GM23338 (cell line): ENCODE measurements at regions not wholly inside any gene's neighbourhood (a gene's known extent, or its start where the extent isn't known, plus 50 kb on each side); places are given as distances from the start of the nearest gene placed in this dataset.
A peak's percentile ranks its signal among the peaks of the same experiment; 100 is the strongest.
"Not testable (repeated sequence)": the region's sequence is repeated elsewhere in the genome, so short reads cannot be mapped to it uniquely, and the experiment has no call there.

ENCODE experiments used
- ATAC-seq: fragments of 200-7000 bp; cut with Tn5 transposase; 3 replicates; pipeline ENCODE4 v1.9.1; 2020
- DNase-seq: peaks from one replicate; pipeline ENCODE4 v3.0.0-alpha.2; 2015; ENCODE audit warnings: low spot score
- H2AFZ ChIP-seq: fragments of 200-600 bp; sonication (generic); 2 replicates; pipeline ENCODE4 v1.8.0; 2016; ENCODE audit warnings: antibody characterized with exemption, mild to moderate bottlenecking, moderate library complexity
- H3F3A ChIP-seq: fragments of 200-600 bp; sonication (generic); replicated peaks from 2 replicates; pipeline ENCODE4 v1.8.0; 2017; ENCODE audit warnings: antibody characterized with exemption, mixed run types, low read depth
- H3K27ac ChIP-seq: fragments of 200-600 bp; sonication (generic); 2 replicates; pipeline ENCODE4 v1.6.1; 2016; ENCODE audit warnings: low read depth
- H3K27me3 ChIP-seq: fragments of 200-600 bp; sonication (generic); 2 replicates; pipeline ENCODE4 v1.8.0; 2016; ENCODE audit warnings: mild to moderate bottlenecking, mixed run types, moderate library complexity; ENCODE audit not compliant: insufficient read depth
- H3K36me3 ChIP-seq: fragments of 200-600 bp; sonication (generic); 2 replicates; pipeline ENCODE4 v1.8.0; 2016; ENCODE audit warnings: mild to moderate bottlenecking; ENCODE audit not compliant: insufficient read depth
- H3K4me1 ChIP-seq: fragments of 200-600 bp; sonication (generic); 2 replicates; pipeline ENCODE4 v1.8.0; 2016; ENCODE audit warnings: mild to moderate bottlenecking, moderate library complexity; ENCODE audit not compliant: insufficient read depth
- H3K4me2 ChIP-seq: fragments of 200-600 bp; sonication (generic); 2 replicates; pipeline ENCODE4 v1.7.1; 2017; ENCODE audit warnings: mixed run types
- H3K4me3 ChIP-seq: fragments of 200-600 bp; sonication (generic); 2 replicates; pipeline ENCODE4 v1.6.1; 2016; ENCODE audit warnings: mixed run types
- H3K79me2 ChIP-seq: fragments of 200-600 bp; sonication (generic); replicated peaks from 2 replicates; pipeline ENCODE4 v1.8.0; 2017; ENCODE audit warnings: mild to moderate bottlenecking; ENCODE audit not compliant: insufficient read depth
- H3K9me2 ChIP-seq: fragments of 200-600 bp; sonication (generic); 2 replicates; pipeline ENCODE4 v1.8.0; 2017; ENCODE audit not compliant: insufficient read depth
- H4K20me1 ChIP-seq: fragments of 200-600 bp; sonication (generic); replicated peaks from 2 replicates; pipeline ENCODE4 v1.8.0; 2017; ENCODE audit warnings: mild to moderate bottlenecking; ENCODE audit not compliant: insufficient read depth
- H3K27ac Mint-ChIP-seq: 2 replicates; pipeline ENCODE4 v1.8.0; 2020; ENCODE audit warnings: inconsistent platforms, mild to moderate bottlenecking, moderate library complexity, mixed read lengths
- H3K27me3 Mint-ChIP-seq: 3 replicates; pipeline ENCODE4 v1.8.0; 2022; ENCODE audit warnings: low read depth, mild to moderate bottlenecking, moderate library complexity, mixed read lengths, inconsistent platforms; ENCODE audit not compliant: insufficient read depth, poor library complexity
- H3K36me3 Mint-ChIP-seq: 3 replicates; pipeline ENCODE4 v1.8.0; 2021; ENCODE audit warnings: low read depth, mild to moderate bottlenecking, inconsistent platforms, moderate library complexity, mixed read lengths
- H3K4me1 Mint-ChIP-seq: 3 replicates; pipeline ENCODE4 v1.8.0; 2020; ENCODE audit warnings: mild to moderate bottlenecking, inconsistent platforms, mixed read lengths
- H3K4me3 Mint-ChIP-seq: 3 replicates; pipeline ENCODE4 v1.8.0; 2021; ENCODE audit warnings: moderate library complexity, mild to moderate bottlenecking, inconsistent platforms, mixed read lengths
- H3K9me3 Mint-ChIP-seq: 3 replicates; pipeline ENCODE4 v1.8.0; 2020; ENCODE audit warnings: moderate library complexity, mild to moderate bottlenecking, inconsistent platforms, mixed read lengths
- CREB1 ChIP-seq: fragments of 250-450 bp; sonication (Bioruptor Pico); IDR thresholded peaks from 2 replicates; pipeline ENCODE4 v1.5.0; 2020; ENCODE audit warnings: low read depth, mild to moderate bottlenecking, moderate library complexity
- EZH2 ChIP-seq: fragments of 200-600 bp; sonication (generic); IDR thresholded peaks from one replicate; pipeline ENCODE4 v1.8.0; 2017; ENCODE audit warnings: antibody characterized with exemption, mild to moderate bottlenecking, low read depth; ENCODE audit not compliant: unreplicated experiment
- ZNF114 ChIP-seq: fragments of 250-450 bp; sonication (Bioruptor Pico); IDR thresholded peaks from 2 replicates; pipeline ENCODE4 v1.5.0; 2020; ENCODE audit warnings: mild to moderate bottlenecking, moderate library complexity
- ZNF462 ChIP-seq: fragments of 250-450 bp; sonication (Bioruptor Pico); IDR thresholded peaks from 2 replicates; pipeline ENCODE4 v1.5.0; 2020; ENCODE audit warnings: mild to moderate bottlenecking, moderate library complexity
- TF ChIP-seq, protein P1 (sequence below), 2 experiments: fragments of 200-600 bp in 1 of 2; sonication (generic) in 1 of 2; conservative IDR thresholded peaks; 2 replicates each; pipeline versions ENCODE4 v1.5.1 to v1.6.1; 2016 to 2017; ENCODE audit warnings: antibody characterized with exemption in 2 of 2, low read depth in 2 of 2, mild to moderate bottlenecking in 2 of 2, moderate library complexity in 1 of 2

DNA sequence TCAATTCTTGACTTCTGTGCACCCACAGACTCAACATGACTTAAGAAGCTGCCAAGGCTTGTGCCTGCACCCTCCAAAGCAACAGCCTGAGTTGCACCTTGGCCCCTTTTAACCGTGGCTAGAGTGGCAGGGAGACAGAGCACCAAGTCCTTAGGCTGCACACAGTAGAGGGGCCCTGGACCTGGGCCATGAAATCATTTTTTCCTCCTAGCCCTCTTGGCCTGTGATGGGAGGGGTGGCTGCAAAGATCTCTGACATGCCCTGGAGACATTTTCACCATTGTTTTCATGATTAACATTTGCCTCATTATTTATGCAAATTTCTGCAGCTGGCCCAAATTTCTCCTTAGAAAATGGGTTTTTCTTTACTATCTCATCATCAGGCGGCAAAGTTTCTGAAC lies 836.8 kb downstream of the ZPLD1 start (continued):
- TF ChIP-seq ZNF462 (CRISPR knock-in tag), result no peak
- TF ChIP-seq ZNF114, result no peak
- no peak for TF ChIP-seq EZH2
- TF ChIP-seq CREB1 (CRISPR knock-in tag), result no peak

- Mint-ChIP-seq H3K36me3 (no peaks in the 10 kb centered on the region), H3K4me1 (peaks cover 4% of the 10 kb centered on the region; the same call in 2 of the 3 replicates), H3K4me3 (no peak overlapping the region), H3K27me3 (no peaks in the 10 kb centered on the region), H3K27ac (no peak overlapping the region), H3K9me3 (peaks cover 9% of the 10 kb centered on the region)
- Histone ChIP-seq H3K36me3 (no peaks in the 10 kb centered on the region), H2AFZ (no peak overlapping the region), H3K27ac (no peak overlapping the region), H3K4me3 (no peak overlapping the region), H3K79me2 (no peaks in the 10 kb centered on the region), H4K20me1 (no peaks in the 10 kb centered on the region), H3K4me1 (peaks cover 7% of the 10 kb centered on the region; the same call in 1 of the 2 replicates), H3K27me3 (no peaks in the 10 kb centered on the region), H3K4me2 (no peak overlapping the region), H3F3A (no peaks in the 10 kb centered on the region), H3K9me2 (no peaks in the 10 kb centered on the region)
- no peak for ATAC-seq
- TF ChIP-seq, protein P1, sequence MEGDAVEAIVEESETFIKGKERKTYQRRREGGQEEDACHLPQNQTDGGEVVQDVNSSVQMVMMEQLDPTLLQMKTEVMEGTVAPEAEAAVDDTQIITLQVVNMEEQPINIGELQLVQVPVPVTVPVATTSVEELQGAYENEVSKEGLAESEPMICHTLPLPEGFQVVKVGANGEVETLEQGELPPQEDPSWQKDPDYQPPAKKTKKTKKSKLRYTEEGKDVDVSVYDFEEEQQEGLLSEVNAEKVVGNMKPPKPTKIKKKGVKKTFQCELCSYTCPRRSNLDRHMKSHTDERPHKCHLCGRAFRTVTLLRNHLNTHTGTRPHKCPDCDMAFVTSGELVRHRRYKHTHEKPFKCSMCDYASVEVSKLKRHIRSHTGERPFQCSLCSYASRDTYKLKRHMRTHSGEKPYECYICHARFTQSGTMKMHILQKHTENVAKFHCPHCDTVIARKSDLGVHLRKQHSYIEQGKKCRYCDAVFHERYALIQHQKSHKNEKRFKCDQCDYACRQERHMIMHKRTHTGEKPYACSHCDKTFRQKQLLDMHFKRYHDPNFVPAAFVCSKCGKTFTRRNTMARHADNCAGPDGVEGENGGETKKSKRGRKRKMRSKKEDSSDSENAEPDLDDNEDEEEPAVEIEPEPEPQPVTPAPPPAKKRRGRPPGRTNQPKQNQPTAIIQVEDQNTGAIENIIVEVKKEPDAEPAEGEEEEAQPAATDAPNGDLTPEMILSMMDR (conservative IDR thresholded peaks at IDR 0.05; ENCODE audit: low read depth in 2 of 2), result peak; percentile 43 to 54
- TF ChIP-seq CREB1 (CRISPR knock-in tag), result no peak
- DNase-seq, result peak; percentile 37
Observed at GRCh38 chr3:103295974-103296570, 861.3 kb downstream of the ZPLD1 start.

DNA sequence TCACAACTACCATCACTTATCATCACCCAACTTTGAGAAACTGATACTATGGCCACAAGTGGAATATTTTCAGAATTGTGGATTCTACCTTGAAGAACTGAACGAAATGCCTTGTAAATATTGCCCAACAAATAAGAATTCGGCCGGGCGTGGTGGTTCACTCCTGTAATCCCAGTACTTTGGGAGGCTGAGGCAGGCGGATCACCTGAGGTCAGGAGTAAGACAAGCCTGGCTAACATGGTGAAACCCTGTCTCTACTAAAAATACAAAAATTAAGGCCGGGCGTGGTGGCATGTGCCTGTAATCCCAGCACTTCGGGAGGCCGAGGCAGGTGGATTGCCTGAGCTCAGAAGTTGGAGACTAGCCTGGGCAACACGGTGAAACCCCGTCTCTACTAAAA lies 862.7 kb downstream of the ZPLD1 start:
- not testable (repeated sequence) for H3K27ac Mint-ChIP-seq

More for the DNA sequence above, 862.7 kb downstream of the ZPLD1 start:
- H3K27me3 Mint-ChIP-seq, H3K4me1 ChIP-seq, H3K4me3 ChIP-seq, DNase-seq, H3K4me2 ChIP-seq, H3K27me3 ChIP-seq, H3K36me3 Mint-ChIP-seq, H3K4me3 Mint-ChIP-seq, H3K4me1 Mint-ChIP-seq, ATAC-seq, H4K20me1 ChIP-seq, H2AFZ ChIP-seq, H3F3A ChIP-seq, H3K79me2 ChIP-seq, H3K9me2 ChIP-seq, H3K36me3 ChIP-seq, H3K27ac ChIP-seq: not testable (repeated sequence)
- H3K9me3 Mint-ChIP-seq, result peaks cover 11% of the 10 kb centered on the region
